Spleen (tissue), 11 donors: ENCODE measurements at regions not wholly inside any gene's neighbourhood (a gene's known extent, or its start where the extent isn't known, plus 50 kb on each side); places are given as distances from the start of the nearest gene placed in this dataset.

ENCODE experiments used
- DNase-seq: peaks from one replicate; pipeline ENCODE4 v3.0.0-alpha.2; 2020
- H3K27ac ChIP-seq, 8 donors: fragments of 200-600 bp; sonication (generic) in 7 of 8; 1 replicate in 4 of 8; 2 replicates in 4 of 8; pipeline versions ENCODE4 v1.5.0 to v1.8.0; 2016 to 2021; ENCODE audit warnings: inconsistent platforms in 4 of 8, mild to moderate bottlenecking in 4 of 8, moderate library complexity in 1 of 8
- H3K27me3 ChIP-seq, 7 donors: fragments of 200-600 bp; sonication (generic) in 6 of 7; replicated peaks in 1 of 7; 1 replicate in 4 of 7; 2 replicates in 3 of 7; pipeline versions ENCODE4 v1.5.0 to v1.8.0; 2016 to 2021; ENCODE audit warnings: inconsistent platforms in 3 of 7, mild to moderate bottlenecking in 1 of 7
- H3K36me3 ChIP-seq, 6 donors: fragments of 200-600 bp; sonication (generic) in 5 of 6; 1 replicate in 4 of 6; 2 replicates in 2 of 6; pipeline versions ENCODE4 v1.5.0 to v1.8.0; 2016 to 2021; ENCODE audit warnings: inconsistent platforms in 2 of 6
- H3K4me1 ChIP-seq, 6 donors: fragments of 200-600 bp; sonication (generic) in 5 of 6; 1 replicate in 3 of 6; 2 replicates in 3 of 6; pipeline versions ENCODE4 v1.5.0 to v1.8.0; 2016 to 2021; ENCODE audit warnings: inconsistent platforms in 3 of 6
- H3K4me3 ChIP-seq, 8 donors: fragments of 200-600 bp; sonication (generic) in 7 of 8; 1 replicate in 4 of 8; 2 replicates in 4 of 8; pipeline versions ENCODE4 v1.5.0 to v1.8.0; 2016 to 2021; ENCODE audit warnings: inconsistent platforms in 4 of 8, mild to moderate bottlenecking in 4 of 8, moderate library complexity in 2 of 8
- H3K9me3 ChIP-seq, 8 donors: fragments of 200-600 bp; sonication (generic) in 7 of 8; 1 replicate in 4 of 8; 2 replicates in 4 of 8; pipeline versions ENCODE4 v1.5.0 to v1.8.0; 2016 to 2021; ENCODE audit warnings: inconsistent platforms in 4 of 8
- CTCF ChIP-seq, 11 experiments: fragments of 200-600 bp in 7 of 11; fragments of 450-650 bp in 4 of 11; sonication (generic) in 4 of 11; IDR thresholded peaks in 8 of 11; conservative IDR thresholded peaks in 3 of 11; 1 replicate in 7 of 11; 2 replicates in 4 of 11; pipeline versions ENCODE4 v1.4.0 to v1.8.0; 2016 to 2021; ENCODE audit warnings: antibody characterized with exemption in 11 of 11, inconsistent platforms in 4 of 11, mild to moderate bottlenecking in 1 of 11
- POLR2A ChIP-seq, 3 donors: fragments of 450-650 bp; IDR thresholded peaks; one replicate each; pipeline ENCODE4 v1.5.1; 2017; ENCODE audit warnings: antibody characterized with exemption in 3 of 3, mild to moderate bottlenecking in 1 of 3
- POLR2AphosphoS5 ChIP-seq, 3 donors: sonication (generic); formaldehyde crosslinking; IDR thresholded peaks; one replicate each; pipeline ENCODE4 v1.5.1; 2017; ENCODE audit warnings: antibody characterized with exemption in 3 of 3
- WGBS, 5 donors: extraction: QIAGEN DNeasy Blood & Tissue Kit in 3 of 5; methylation state at CpG; one replicate each; pipeline versions ENCODE4 v1.1.5 to v1.1.7; 2013 to 2018; 5-methylcytosine and 5-hydroxymethylcytosine counted together
- intact Hi-C: fragments of 100-400 bp; cut with DNase I; formaldehyde crosslinking; loops from one replicate; pipeline ENCODE4 v1.15.0; 2023; ENCODE audit warnings: low total_unique reads
- donor health status: healthy with polysubstance abuse.
- donor health status: DM: no; HTN: no; CAD: no; lungs with moderate emphysema.
- donor health status: DM: no; HTN: no; CAD: no.
- donor health status: Bipolar disorder and iron deficiency.
- donor health status: healthy.
- donor health status: DM: no; HTN: no; CAD: no.
- donor health status: DM: yes; HTN: yes; CAD: no.

GRCh38 chr7:96530786-96531185, 178.9 kb downstream of the SEM1 start:
- DNase-seq, result no peak
- Histone ChIP-seq H3K36me3 (no peaks in the 10 kb centered on the region), H3K4me3 (no peak overlapping the region), H3K9me3 (no peaks in the 10 kb centered on the region), H3K27me3 (no peaks in the 10 kb centered on the region), H3K4me1 (no peaks in the 10 kb centered on the region), H3K27ac (no peak overlapping the region)
- WGBS, 5 donors, result 90 to 97% (median 92%) methylated on average over 1 of the region's 1 CpG
- intact Hi-C loops, result no loop called here
- TF ChIP-seq CTCF (IDR thresholded peaks at IDR 0.05 in 8 of 11, conservative IDR thresholded peaks at IDR 0.05 in 3 of 11) (no peak), POLR2AphosphoS5 (IDR thresholded peaks at IDR 0.05) (no peak), POLR2A (IDR thresholded peaks at IDR 0.05) (no peak)

GRCh38 chr7:96527133-96527827, 182.4 kb downstream of the SEM1 start:
- Histone ChIP-seq H3K4me3 (no peak overlapping the region), H3K9me3 (no peaks in the 10 kb centered on the region), H3K27me3 (no peaks in the 10 kb centered on the region), H3K36me3 (no peaks in the 10 kb centered on the region), H3K27ac (no peak overlapping the region), H3K4me1 (no peaks in the 10 kb centered on the region)
- 82 to 88% (median 84%) methylated on average over 9 of the region's 9 CpGs for WGBS, 5 donors
- no peak for DNase-seq
- no peak for TF ChIP-seq CTCF (IDR thresholded peaks at IDR 0.05 in 8 of 11, conservative IDR thresholded peaks at IDR 0.05 in 3 of 11)
- TF ChIP-seq POLR2AphosphoS5 (IDR thresholded peaks at IDR 0.05), result no peak
- no peak for TF ChIP-seq POLR2A (IDR thresholded peaks at IDR 0.05)
- intact Hi-C loops, result no loop called here

GRCh38 chr7:96526496-96526895, 183.2 kb downstream of the SEM1 start:
- TF ChIP-seq POLR2A (IDR thresholded peaks at IDR 0.05), result no peak
- no peaks in the 10 kb centered on the region for H3K9me3 ChIP-seq
- no peak overlapping the region for H3K4me3 ChIP-seq
- DNase-seq, result no peak
- H3K27me3 ChIP-seq, result no peaks in the 10 kb centered on the region
- H3K4me1 ChIP-seq, result no peaks in the 10 kb centered on the region
- no peaks in the 10 kb centered on the region for H3K36me3 ChIP-seq
- no peak overlapping the region for H3K27ac ChIP-seq
- 52 to 82% (median 69%) methylated on average over 1 of the region's 1 CpG for WGBS, 5 donors
- intact Hi-C loops, result no loop called here

GRCh38 chr7:96521068-96521894, 188.4 kb downstream of the SEM1 start:
- peaks cover 0 to 4% (median 0%) of the 10 kb centered on the region in 7 donors for H3K27me3 ChIP-seq

More at GRCh38 chr7:96521068-96521894, 188.4 kb downstream of the SEM1 start:
- no peak for TF ChIP-seq POLR2A (IDR thresholded peaks at IDR 0.05)
- TF ChIP-seq CTCF (IDR thresholded peaks at IDR 0.05 in 8 of 11, conservative IDR thresholded peaks at IDR 0.05 in 3 of 11), result no peak
- TF ChIP-seq POLR2AphosphoS5 (IDR thresholded peaks at IDR 0.05), result no peak
- H3K9me3 ChIP-seq, result no peaks in the 10 kb centered on the region
- H3K4me1 ChIP-seq, result no peaks in the 10 kb centered on the region
- H3K36me3 ChIP-seq, result no peaks in the 10 kb centered on the region
- intact Hi-C loops, result no loop called here
- H3K4me3 ChIP-seq, result no peak overlapping the region
- H3K27ac ChIP-seq, result no peak overlapping the region
- DNase-seq, result no peak
- WGBS, 5 donors, result 79 to 84% (median 81%) methylated on average over 13 of the region's 13 CpGs
